ENCODE measurements at regions not wholly inside any gene's neighbourhood (a gene's known extent, or its start where the extent isn't known, plus 50 kb on each side); places are given as distances from the start of the nearest gene placed in this dataset.

GRCh38 chrX:28329156-28329555 lies 258.1 kb upstream of the IL1RAPL1 start:
- no peak for TF ChIP-seq CTCF (IDR thresholded peaks at IDR 0.05; ENCODE audit: insufficient read depth, low read depth, low read length)
- TF ChIP-seq EZH2 (IDR thresholded peaks at IDR 0.05; ENCODE audit: insufficient read depth, low read length), result no peak
